PC-3 (cell line): ENCODE measurements at regions not wholly inside any gene's neighbourhood (a gene's known extent, or its start where the extent isn't known, plus 50 kb on each side); places are given as distances from the start of the nearest gene placed in this dataset.

Source experiments
- ATAC-seq: fragments of 200-7000 bp; cut with Tn5 transposase; 2 replicates; pipeline ENCODE4 v1.9.1; 2020; ENCODE audit warnings: mild to moderate bottlenecking, moderate library complexity
- BruUV-seq: library from RNA; stranded (reverse); fragments of 400-500 nt; replicated peaks from 2 replicates; lab custom pipeline; 2021; lab: Mats Ljungman, UMichigan
- CTCF ChIA-PET: fragments of 300-600 bp; sonication (Branson Sonifier 250); formaldehyde crosslinking; loops from one replicate; lab custom pipeline; 2022; ENCODE audit warnings: antibody characterized with exemption; lab: Charles Lee
- POLR2A ChIA-PET: fragments of 300-600 bp; sonication (Branson Sonifier 250); formaldehyde crosslinking; loops from one replicate; lab custom pipeline; 2022; ENCODE audit warnings: antibody characterized with exemption; ENCODE audit not compliant: unreplicated experiment; lab: Charles Lee
- DNase-seq: peaks from one replicate; pipeline ENCODE4 v3.0.0-alpha.2; 2015
- H2AFZ ChIP-seq: fragments of 300-600 bp; sonication (generic); 2 replicates; pipeline ENCODE4 v1.6.0; 2016; ENCODE audit warnings: antibody characterized with exemption, low read length
- H3F3A ChIP-seq: fragments of 300-600 bp; sonication (generic); one replicate; pipeline ENCODE4 v1.6.0; 2017; ENCODE audit warnings: antibody characterized with exemption, low read length, control low read depth, mild to moderate bottlenecking; ENCODE audit not compliant: unreplicated experiment
- H3K27ac ChIP-seq: fragments of 300-600 bp; sonication (generic); 2 replicates; pipeline ENCODE4 v1.5.1; 2016; ENCODE audit warnings: mild to moderate bottlenecking, low read length
- H3K27me3 ChIP-seq: fragments of 300-600 bp; sonication (generic); 2 replicates; pipeline ENCODE4 v1.6.1; 2016; ENCODE audit warnings: low read length, mixed read lengths
- H3K36me3 ChIP-seq: fragments of 300-600 bp; sonication (generic); 2 replicates; pipeline ENCODE4 v1.6.1; 2016; ENCODE audit warnings: low read depth, mixed run types, low read length, mixed read lengths
- H3K4me1 ChIP-seq: fragments of 300-600 bp; sonication (generic); 2 replicates; pipeline ENCODE4 v1.5.1; 2016; ENCODE audit warnings: low read length; ENCODE audit not compliant: insufficient read depth
- H3K4me2 ChIP-seq: fragments of 300-600 bp; sonication (generic); 2 replicates; pipeline ENCODE4 v1.6.0; 2016; ENCODE audit warnings: low read length
- H3K4me3 ChIP-seq: fragments of 300-600 bp; sonication (generic); 2 replicates; pipeline ENCODE4 v1.5.1; 2016; ENCODE audit warnings: mild to moderate bottlenecking, low read length, mixed read lengths
- H3K79me2 ChIP-seq: fragments of 300-600 bp; sonication (generic); 2 replicates; pipeline ENCODE4 v1.6.1; 2017; ENCODE audit warnings: low read length, mixed read lengths
- H3K9ac ChIP-seq: fragments of 300-600 bp; sonication (generic); 2 replicates; pipeline ENCODE4 v1.6.0; 2016; ENCODE audit warnings: mild to moderate bottlenecking, low read length
- H3K9me2 ChIP-seq: fragments of 300-600 bp; sonication (generic); replicated peaks from 2 replicates; pipeline ENCODE4 v1.6.1; 2016; ENCODE audit warnings: mixed run types, low read length, mixed read lengths
- H3K9me3 ChIP-seq: fragments of 300-600 bp; sonication (generic); 2 replicates; pipeline ENCODE4 v1.6.1; 2016; ENCODE audit warnings: low read length, mixed read lengths
- H4K20me1 ChIP-seq: fragments of 300-600 bp; sonication (generic); 2 replicates; pipeline ENCODE4 v1.6.1; 2016; ENCODE audit warnings: low read length, mixed read lengths
- EZH2 ChIP-seq: fragments of 300-600 bp; sonication (generic); IDR thresholded peaks from one replicate; pipeline ENCODE4 v1.6.1; 2017; ENCODE audit warnings: antibody characterized with exemption, mild to moderate bottlenecking, low read length; ENCODE audit not compliant: unreplicated experiment
- EZH2phosphoT487 ChIP-seq: fragments of 300-600 bp; sonication (generic); IDR thresholded peaks from 2 replicates; pipeline ENCODE4 v1.6.1; 2018; ENCODE audit warnings: mild to moderate bottlenecking, antibody characterized with exemption, low read length, borderline replicate concordance
- intact Hi-C: fragments of 100-400 bp; cut with micrococcal nuclease; formaldehyde crosslinking; loops from 2 replicates; pipeline ENCODE4 v1.9.0; 2023
- TF ChIP-seq, protein P1 (sequence below): fragments of 300-600 bp; sonication (generic); conservative IDR thresholded peaks from 2 replicates; pipeline ENCODE4 v1.5.1; 2017; ENCODE audit warnings: antibody characterized with exemption, low read depth, mild to moderate bottlenecking, low read length

DNA sequence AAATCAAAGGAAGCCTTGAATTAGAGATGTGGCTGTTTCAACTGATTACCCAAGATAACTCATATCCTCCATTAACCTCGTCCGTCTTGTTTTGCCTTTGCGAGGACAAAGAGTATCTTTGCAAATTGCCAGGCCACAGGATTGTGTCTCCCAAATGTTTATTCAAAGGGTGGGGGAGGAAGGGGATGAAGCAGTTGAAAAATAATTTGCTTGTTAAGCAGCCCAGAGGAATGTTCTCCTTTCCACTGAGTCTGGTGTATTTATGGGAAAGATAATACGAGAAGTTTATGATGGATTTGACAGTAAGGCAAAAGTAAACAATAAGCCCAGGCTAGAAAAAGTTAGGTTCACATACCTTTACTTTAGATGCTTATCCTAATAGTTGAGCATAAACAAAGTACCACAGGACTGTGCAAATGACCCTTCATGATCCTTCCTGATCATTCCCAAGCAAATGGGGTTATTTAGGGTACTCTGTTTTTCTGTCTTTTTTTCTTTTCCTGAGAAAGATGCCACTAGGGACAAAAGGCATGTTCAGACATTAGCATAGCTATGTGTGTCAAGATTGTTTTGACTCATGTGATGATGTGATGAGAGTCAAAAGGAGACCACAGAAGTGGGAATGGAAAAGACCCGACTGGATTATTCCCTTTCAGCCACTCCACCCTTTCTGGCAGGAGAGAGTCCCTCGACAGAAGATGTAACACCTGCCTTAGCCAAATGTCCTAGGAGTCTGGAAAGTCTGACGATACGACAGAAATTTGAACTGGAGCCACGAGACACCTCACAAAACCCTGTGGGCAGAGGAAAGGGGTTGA is 243.0 kb upstream of the GLI3 start:
- intact Hi-C loops, result loop anchor here (2.0 kb wide), 1 partner anchor 247 kb away; no protein-coding TSS in a partner anchor
- DNase-seq (peak; percentile 89), ATAC-seq (peak; percentile 97)
- H3K27me3 ChIP-seq, result no peaks in the 10 kb centered on the region
- BruUV-seq, result no TSS peak
- no peak for TF ChIP-seq EZH2
- H3K4me3 ChIP-seq, result no peak overlapping the region
- H3K4me2 ChIP-seq, result peak overlapping the region; percentile 66
- H3K79me2 ChIP-seq, result no peaks in the 10 kb centered on the region
- H3K9me2 ChIP-seq, result no peaks in the 10 kb centered on the region
- peaks cover 23% of the 10 kb centered on the region for H3K4me1 ChIP-seq
- ChIA-PET POLR2A (no interaction called here), CTCF (no interaction called here)
- no peaks in the 10 kb centered on the region for H3K36me3 ChIP-seq
- no peaks in the 10 kb centered on the region for H3K9me3 ChIP-seq
- peak overlapping the region; percentile 80 for H3K27ac ChIP-seq
- H3K9ac ChIP-seq, result 0 out of 2 replicates have a peak overlapping the region, but pooled peaks have one; percentile 5
- peaks cover 4% of the 10 kb centered on the region for H3F3A ChIP-seq
- peak overlapping the region; percentile 51 for H2AFZ ChIP-seq
- no peaks in the 10 kb centered on the region for H4K20me1 ChIP-seq

DNA sequence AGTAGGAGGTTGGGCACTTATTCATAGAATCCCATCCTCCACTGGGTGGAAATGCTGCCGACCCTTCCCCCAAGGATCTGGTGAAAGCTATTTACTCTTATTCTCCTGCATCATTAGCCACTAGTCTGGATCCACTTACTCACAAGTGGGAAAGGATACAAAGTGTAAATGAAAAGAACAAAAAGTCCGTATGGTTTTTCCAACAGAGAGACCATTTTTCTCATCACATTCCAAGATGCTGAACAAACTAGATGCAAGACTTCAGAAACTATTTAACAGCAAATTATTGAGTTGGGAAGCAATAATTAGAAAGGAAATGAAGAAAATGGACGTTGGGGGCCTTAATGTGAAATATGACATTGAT is 242.4 kb upstream of the GLI3 start:
- no peaks in the 10 kb centered on the region for H4K20me1 ChIP-seq
- no peaks in the 10 kb centered on the region for H3K27me3 ChIP-seq
- ChIA-PET POLR2A (no interaction called here), CTCF (no interaction called here)
- no TSS peak for BruUV-seq
- H3K79me2 ChIP-seq, result no peaks in the 10 kb centered on the region
- H2AFZ ChIP-seq, result peak overlapping the region; percentile 51
- no peaks in the 10 kb centered on the region for H3K36me3 ChIP-seq
- no peak overlapping the region for H3K9ac ChIP-seq
- TF ChIP-seq, protein P1, sequence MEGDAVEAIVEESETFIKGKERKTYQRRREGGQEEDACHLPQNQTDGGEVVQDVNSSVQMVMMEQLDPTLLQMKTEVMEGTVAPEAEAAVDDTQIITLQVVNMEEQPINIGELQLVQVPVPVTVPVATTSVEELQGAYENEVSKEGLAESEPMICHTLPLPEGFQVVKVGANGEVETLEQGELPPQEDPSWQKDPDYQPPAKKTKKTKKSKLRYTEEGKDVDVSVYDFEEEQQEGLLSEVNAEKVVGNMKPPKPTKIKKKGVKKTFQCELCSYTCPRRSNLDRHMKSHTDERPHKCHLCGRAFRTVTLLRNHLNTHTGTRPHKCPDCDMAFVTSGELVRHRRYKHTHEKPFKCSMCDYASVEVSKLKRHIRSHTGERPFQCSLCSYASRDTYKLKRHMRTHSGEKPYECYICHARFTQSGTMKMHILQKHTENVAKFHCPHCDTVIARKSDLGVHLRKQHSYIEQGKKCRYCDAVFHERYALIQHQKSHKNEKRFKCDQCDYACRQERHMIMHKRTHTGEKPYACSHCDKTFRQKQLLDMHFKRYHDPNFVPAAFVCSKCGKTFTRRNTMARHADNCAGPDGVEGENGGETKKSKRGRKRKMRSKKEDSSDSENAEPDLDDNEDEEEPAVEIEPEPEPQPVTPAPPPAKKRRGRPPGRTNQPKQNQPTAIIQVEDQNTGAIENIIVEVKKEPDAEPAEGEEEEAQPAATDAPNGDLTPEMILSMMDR, result no peak
- TF ChIP-seq EZH2phosphoT487, result no peak
- no peak for TF ChIP-seq EZH2
- peaks cover 23% of the 10 kb centered on the region for H3K4me1 ChIP-seq
- intact Hi-C loops, result loop anchor here (2.0 kb wide), 1 partner anchor 247 kb away; no protein-coding TSS in a partner anchor
- peak overlapping the region; percentile 80 for H3K27ac ChIP-seq
- no peak overlapping the region for H3K4me3 ChIP-seq
- peak overlapping the region; percentile 66 for H3K4me2 ChIP-seq
- DNase-seq, result no peak
- no peaks in the 10 kb centered on the region for H3K9me2 ChIP-seq
- H3K9me3 ChIP-seq, result no peaks in the 10 kb centered on the region
- ATAC-seq, result peak; percentile 8; the same call in 1 of the 2 replicates
- peaks cover 4% of the 10 kb centered on the region for H3F3A ChIP-seq

DNA sequence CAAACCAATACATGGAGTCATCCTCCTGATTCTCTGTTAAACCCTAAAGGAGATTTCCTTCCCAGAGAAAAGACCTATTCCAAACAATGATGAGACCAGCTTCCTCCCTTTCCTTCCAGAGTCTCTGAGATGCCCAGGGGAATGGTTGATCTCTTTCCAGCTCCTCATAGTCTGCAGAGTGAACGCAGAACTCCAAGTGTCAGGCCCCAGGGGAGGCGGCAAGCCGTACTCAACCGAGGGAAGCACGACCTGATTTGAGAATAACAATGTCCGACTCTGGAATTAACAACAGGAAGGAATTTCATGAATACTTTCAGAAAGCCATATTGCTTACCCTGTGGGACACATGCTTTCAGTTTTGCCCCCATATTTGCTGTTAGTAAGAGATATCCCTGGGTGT is 241.7 kb upstream of the GLI3 start:
- Histone ChIP-seq H3K4me3 (no peak overlapping the region), H3K9me3 (no peaks in the 10 kb centered on the region), H3F3A (peaks cover 4% of the 10 kb centered on the region), H3K9ac (no peak overlapping the region), H3K4me1 (peaks cover 23% of the 10 kb centered on the region), H3K79me2 (no peaks in the 10 kb centered on the region), H2AFZ (no peak overlapping the region), H4K20me1 (no peaks in the 10 kb centered on the region), H3K36me3 (no peaks in the 10 kb centered on the region), H3K4me2 (no peak overlapping the region), H3K9me2 (no peaks in the 10 kb centered on the region), H3K27me3 (no peaks in the 10 kb centered on the region), H3K27ac (no peak overlapping the region)
- POLR2A ChIA-PET, result no interaction called here
- DNase-seq (no peak), ATAC-seq (no peak)
- TF ChIP-seq, protein P1, result no peak
- TF ChIP-seq EZH2 (no peak), EZH2phosphoT487 (no peak)
- no TSS peak for BruUV-seq
- intact Hi-C loops, result loop anchor here (2.0 kb wide), 1 partner anchor 246 kb away; no protein-coding TSS in a partner anchor
- CTCF ChIA-PET, result no interaction called here
